ENCODE measurements at regions not wholly inside any gene's neighbourhood (a gene's known extent, or its start where the extent isn't known, plus 50 kb on each side); places are given as distances from the start of the nearest gene placed in this dataset.

- H3K36me3 ChIP-seq (ENCODE audit: control insufficient read depth in 2 of 4, insufficient read depth in 4 of 4, low read length in 3 of 4) = no peaks in the 10 kb centered on the region
- no peak overlapping the region for H3K14ac ChIP-seq (ENCODE audit: insufficient read length)
- no peaks in the 10 kb centered on the region for H3K23me2 ChIP-seq (ENCODE audit: low read depth, low read length)
- TF ChIP-seq HDAC2 (IDR thresholded peaks at IDR 0.05; ENCODE audit: borderline replicate concordance in 1 of 2, low read depth in 2 of 2, low read length in 2 of 2) = no peak
- no peak for TF ChIP-seq TCF12 (IDR thresholded peaks at IDR 0.05; ENCODE audit: low read depth, low read length)
- no peak for TF ChIP-seq MAX (IDR thresholded peaks at IDR 0.05)
- no peak for TF ChIP-seq CBX5 (IDR thresholded peaks at IDR 0.05; ENCODE audit: low read depth, low read length)
- TF ChIP-seq CHD2 (IDR thresholded peaks at IDR 0.05; ENCODE audit: low read length) = no peak
- no peak for TF ChIP-seq FOSL1 (IDR thresholded peaks at IDR 0.05; ENCODE audit: insufficient read depth, low read depth, low read length)
- no peak overlapping the region for H3K4ac ChIP-seq (replicated peaks; ENCODE audit: insufficient read length, low read depth, low read length)
- H2AFZ ChIP-seq (ENCODE audit: low read length) = no peak overlapping the region
- H4K91ac ChIP-seq (replicated peaks; ENCODE audit: insufficient read length, low read length) = no peak overlapping the region
- no peaks in the 10 kb centered on the region for H3K9me3 ChIP-seq (ENCODE audit: insufficient read depth in 2 of 2, low read depth in 1 of 2, low read length in 1 of 2)
- no peak overlapping the region for H3K4me2 ChIP-seq (ENCODE audit: insufficient read depth in 1 of 2, low read depth in 2 of 2, low read length in 2 of 2)
- H2BK15ac ChIP-seq (ENCODE audit: low read length) = no peak overlapping the region
- no peak overlapping the region for H3K4me3 ChIP-seq (ENCODE audit: extremely low read depth in 1 of 4, insufficient read depth in 2 of 4, low read depth in 3 of 4, low read length in 4 of 4)
- H3K56ac ChIP-seq (replicated peaks; ENCODE audit: insufficient read length, low read depth, low read length) = no peak overlapping the region
- no peak overlapping the region for H2BK120ac ChIP-seq (replicated peaks; ENCODE audit: low read depth, low read length)
- no peaks in the 10 kb centered on the region for H3K79me1 ChIP-seq (ENCODE audit: low read depth, low read length)
- no peak overlapping the region for H2BK20ac ChIP-seq (ENCODE audit: low read length)
- H3K18ac ChIP-seq (ENCODE audit: extremely low read depth, low read length) = no peak overlapping the region
- DNase-seq (ENCODE audit: low read depth in 1 of 2, low spot score in 2 of 2) (no peak), FAIRE-seq (no peak)
- no peaks in the 10 kb centered on the region for H4K20me1 ChIP-seq (replicated peaks in 1 of 2; ENCODE audit: control insufficient read depth in 1 of 2, insufficient read depth in 2 of 2, low read length in 2 of 2)
- no peak overlapping the region for H3K23ac ChIP-seq (ENCODE audit: insufficient read length)
- WGBS, 2 experiments (ENCODE audit: extremely low coverage in 1 of 2, insufficient coverage in 1 of 2, insufficient read length in 1 of 2, insufficient replicate concordance in 2 of 2, low coverage in 1 of 2, low lambda C conversion rate in 2 of 2, missing lambda C conversion rate in 1 of 2) = 80 to 100% methylated on average over 1 to 3 of the region's 3 CpGs
- no peaks in the 10 kb centered on the region for H3K79me2 ChIP-seq (ENCODE audit: control insufficient read depth in 1 of 2, insufficient read depth in 2 of 2, low read length in 2 of 2)
- no peak overlapping the region for H3K9ac ChIP-seq (replicated peaks in 1 of 4; ENCODE audit: extremely low read depth in 1 of 4, low read depth in 3 of 4, low read length in 3 of 4)
- no peak overlapping the region for H2BK12ac ChIP-seq (ENCODE audit: low read depth, low read length)
- H3K4me1 ChIP-seq (replicated peaks in 1 of 4; ENCODE audit: control insufficient read depth in 3 of 4, insufficient read depth in 4 of 4, low read length in 3 of 4) = peaks cover 0 to 9% (median 1%) of the 10 kb centered on the region in 4 experiments; a peak in 2 of 7 replicates
- no peak overlapping the region for H4K8ac ChIP-seq (ENCODE audit: extremely low read depth, insufficient read depth, low read length)
- CTCF ChIA-PET (ENCODE audit: partially characterized antibody) = interaction anchor here (0.6 to 1.6 kb wide), 3 partner anchors 17 to 73 kb away, joined by 3 to 13 read pairs (median 3); no protein-coding TSS in a partner anchor
- no peak overlapping the region for H2AK5ac ChIP-seq (ENCODE audit: low read depth, low read length)
- no peaks in the 10 kb centered on the region for H3K27me3 ChIP-seq (replicated peaks in 1 of 4; ENCODE audit: control insufficient read depth in 3 of 4, extremely low read depth in 1 of 4, insufficient read depth in 3 of 4, low read length in 3 of 4)
- H3K27ac ChIP-seq (ENCODE audit: low read depth, low read length) = no peak overlapping the region
- H4K5ac ChIP-seq (ENCODE audit: insufficient read length, low read depth, low read length) = no peak overlapping the region
- no peak overlapping the region for H2BK5ac ChIP-seq (ENCODE audit: low read depth, low read length)
- POLR2A ChIA-PET (ENCODE audit: partially characterized antibody) = no interaction called here
Observed at GRCh38 chr2:209351636-209352035, 72.2 kb upstream of the MAP2 start.
